Kidney epithelial cell (primary cell): ENCODE measurements at regions not wholly inside any gene's neighbourhood (a gene's known extent, or its start where the extent isn't known, plus 50 kb on each side); places are given as distances from the start of the nearest gene placed in this dataset.

Experiments used
- DNase-seq: peaks from one replicate; pipeline ENCODE4 v3.0.0-alpha.2; 2010; ENCODE audit warnings: low read depth
- H3K27me3 ChIP-seq: 2 replicates; pipeline ENCODE4 v1.6.0; 2011; ENCODE audit warnings: low read length; ENCODE audit not compliant: control insufficient read depth, insufficient read depth
- H3K36me3 ChIP-seq: 2 replicates; pipeline ENCODE4 v1.5.1; 2011; ENCODE audit warnings: low read length; ENCODE audit not compliant: control insufficient read depth, insufficient read depth
- H3K4me3 ChIP-seq: 2 replicates; pipeline ENCODE4 v1.5.1; 2011; ENCODE audit warnings: low read depth, mild to moderate bottlenecking, control low read depth, low read length
- CTCF ChIP-seq: IDR thresholded peaks from 2 replicates; pipeline ENCODE4 v1.5.1; 2011; ENCODE audit warnings: mild to moderate bottlenecking, moderate library complexity, low read length, control low read depth, inconsistent platforms; ENCODE audit not compliant: insufficient read depth, poor library complexity, severe bottlenecking

GRCh38 chr5:159552751-159553150 is 222.5 kb upstream of the IL12B start:
- Histone ChIP-seq H3K4me3 (no peak overlapping the region), H3K27me3 (no peaks in the 10 kb centered on the region), H3K36me3 (no peaks in the 10 kb centered on the region)
- DNase-seq = no peak
- TF ChIP-seq CTCF = no peak

- no peak overlapping the region for H3K4me3 ChIP-seq
- no peaks in the 10 kb centered on the region for H3K36me3 ChIP-seq
- H3K27me3 ChIP-seq = no peaks in the 10 kb centered on the region
- no peak for DNase-seq
- no peak for TF ChIP-seq CTCF
These were observed 223.5 kb upstream of the IL12B start for GRCh38 chr5:159553792-159554191.

GRCh38 chr5:159555084-159555483 is 224.8 kb upstream of the IL12B start:
- H3K36me3 ChIP-seq = no peaks in the 10 kb centered on the region
- no peak for TF ChIP-seq CTCF
- no peak overlapping the region for H3K4me3 ChIP-seq
- no peaks in the 10 kb centered on the region for H3K27me3 ChIP-seq
- DNase-seq = no peak

GRCh38 chr5:159559337-159559736 is 229.1 kb upstream of the IL12B start:
- Histone ChIP-seq H3K36me3 (no peaks in the 10 kb centered on the region), H3K4me3 (no peak overlapping the region), H3K27me3 (no peaks in the 10 kb centered on the region)
- TF ChIP-seq CTCF = no peak
- no peak for DNase-seq

- Histone ChIP-seq H3K36me3 (no peaks in the 10 kb centered on the region), H3K27me3 (no peaks in the 10 kb centered on the region), H3K4me3 (no peak overlapping the region)
- DNase-seq = no peak
- TF ChIP-seq CTCF = no peak
These were observed 229.8 kb upstream of the IL12B start for GRCh38 chr5:159560088-159560487.

GRCh38 chr5:159564031-159564430 is 233.7 kb upstream of the IL12B start:
- DNase-seq = no peak
- no peak for TF ChIP-seq CTCF
- no peaks in the 10 kb centered on the region for H3K27me3 ChIP-seq
- H3K4me3 ChIP-seq = no peak overlapping the region
- no peaks in the 10 kb centered on the region for H3K36me3 ChIP-seq
